Activated CD8-positive, alpha-beta T cell treated with anti-CD3 and anti-CD28 coated beads for 36 hours (primary cell): ENCODE measurements at regions not wholly inside any gene's neighbourhood (a gene's known extent, or its start where the extent isn't known, plus 50 kb on each side); places are given as distances from the start of the nearest gene placed in this dataset. TPM values are rescaled to one million over a fixed set of nuclear protein-coding genes. Genes with fewer than 3 reads are reported as not detected.

ENCODE experiments used
- ATAC-seq: fragments of 200-7000 bp; cut with Tn5 transposase; one replicate; pipeline ENCODE4 v1.10.0; 2021; ENCODE audit warnings: mild to moderate bottlenecking, moderate library complexity
- CTCF ChIA-PET: fragments of 350-600 bp; sonication (Branson Sonifier 250); formaldehyde crosslinking; loops from one replicate; lab custom pipeline; 2021; ENCODE audit warnings: antibody characterized with exemption; lab: Charles Lee
- POLR2A ChIA-PET: fragments of 350-600 bp; sonication (Branson Sonifier 250); formaldehyde crosslinking; loops from one replicate; lab custom pipeline; 2021; ENCODE audit warnings: antibody characterized with exemption; lab: Charles Lee
- DNase-seq: peaks from one replicate; pipeline ENCODE4 v3.0.0-alpha.2; 2020
- H3K27ac Mint-ChIP-seq: one replicate; pipeline ENCODE4 v1.8.0; 2021; ENCODE audit warnings: mild to moderate bottlenecking, mixed read lengths
- H3K27me3 Mint-ChIP-seq: one replicate; pipeline ENCODE4 v1.8.0; 2021; ENCODE audit warnings: mixed read lengths
- H3K36me3 Mint-ChIP-seq: one replicate; pipeline ENCODE4 v1.8.0; 2021; ENCODE audit warnings: low read depth, mixed read lengths
- H3K4me1 Mint-ChIP-seq: one replicate; pipeline ENCODE4 v1.8.0; 2021; ENCODE audit warnings: low read depth, mixed read lengths
- H3K4me3 Mint-ChIP-seq: one replicate; pipeline ENCODE4 v1.8.0; 2021; ENCODE audit warnings: mild to moderate bottlenecking, moderate library complexity, mixed read lengths
- H3K9me3 Mint-ChIP-seq: one replicate; pipeline ENCODE4 v1.8.0; 2021; ENCODE audit warnings: mixed read lengths
- intact Hi-C: fragments of 100-400 bp; cut with micrococcal nuclease; formaldehyde crosslinking; loops from one replicate; pipeline ENCODE4 v1.10.0; 2022
- microRNA-seq: library from miRNA; unstranded; fragments of <30 nt; microRNA quantifications from one replicate; pipeline ENCODE4 v1.2.0, GENCODE V29; 2022; ENCODE audit warnings: borderline microRNAs expressed, borderline replicate concordance
- TF ChIP-seq, protein P1 (sequence below): fragments of 200-600 bp; IDR thresholded peaks from one replicate; pipeline ENCODE4 v1.8.0; 2022; ENCODE audit warnings: antibody characterized with exemption, mild to moderate bottlenecking

DNA sequence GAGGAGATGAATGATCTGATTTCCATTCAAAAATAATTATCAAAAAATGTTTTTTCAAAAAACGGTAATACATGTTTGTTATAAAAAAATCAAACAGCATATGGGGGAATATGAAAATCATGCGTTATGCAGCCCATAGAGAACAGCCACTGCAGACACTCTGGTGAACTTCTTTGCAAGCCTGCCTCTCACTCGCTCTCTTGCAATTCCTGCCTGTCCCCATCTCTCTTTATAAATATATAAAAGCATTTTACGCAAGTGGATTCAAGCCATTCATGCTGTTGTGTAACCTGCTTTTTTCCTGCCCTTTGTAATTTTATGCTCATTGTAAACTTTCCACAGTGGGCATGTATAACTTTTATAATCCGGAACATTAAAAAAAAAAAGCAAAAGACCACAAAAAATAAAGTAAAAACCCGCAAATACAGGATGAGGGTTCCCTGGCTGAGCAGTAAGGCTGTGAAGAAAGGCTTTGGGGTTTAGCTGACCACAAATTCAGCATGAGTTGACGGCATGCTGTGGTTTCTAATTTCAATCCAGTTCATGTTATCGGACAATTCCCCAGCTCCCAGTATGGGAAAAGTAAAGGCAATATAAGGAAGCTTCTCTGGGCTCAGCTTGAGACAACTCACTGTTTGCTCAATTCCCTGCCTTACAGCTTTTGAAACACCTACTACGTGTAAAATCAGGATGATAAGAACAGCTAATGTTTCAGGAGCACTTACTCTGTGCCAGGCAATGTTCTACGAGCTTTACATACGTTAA is 52.8 kb upstream of the ZBTB40 start:
- intact Hi-C loops: no loop called here
- H3K27ac Mint-ChIP-seq: no peak overlapping the region
- no peaks in the 10 kb centered on the region for H3K9me3 Mint-ChIP-seq
- TF ChIP-seq, protein P1, sequence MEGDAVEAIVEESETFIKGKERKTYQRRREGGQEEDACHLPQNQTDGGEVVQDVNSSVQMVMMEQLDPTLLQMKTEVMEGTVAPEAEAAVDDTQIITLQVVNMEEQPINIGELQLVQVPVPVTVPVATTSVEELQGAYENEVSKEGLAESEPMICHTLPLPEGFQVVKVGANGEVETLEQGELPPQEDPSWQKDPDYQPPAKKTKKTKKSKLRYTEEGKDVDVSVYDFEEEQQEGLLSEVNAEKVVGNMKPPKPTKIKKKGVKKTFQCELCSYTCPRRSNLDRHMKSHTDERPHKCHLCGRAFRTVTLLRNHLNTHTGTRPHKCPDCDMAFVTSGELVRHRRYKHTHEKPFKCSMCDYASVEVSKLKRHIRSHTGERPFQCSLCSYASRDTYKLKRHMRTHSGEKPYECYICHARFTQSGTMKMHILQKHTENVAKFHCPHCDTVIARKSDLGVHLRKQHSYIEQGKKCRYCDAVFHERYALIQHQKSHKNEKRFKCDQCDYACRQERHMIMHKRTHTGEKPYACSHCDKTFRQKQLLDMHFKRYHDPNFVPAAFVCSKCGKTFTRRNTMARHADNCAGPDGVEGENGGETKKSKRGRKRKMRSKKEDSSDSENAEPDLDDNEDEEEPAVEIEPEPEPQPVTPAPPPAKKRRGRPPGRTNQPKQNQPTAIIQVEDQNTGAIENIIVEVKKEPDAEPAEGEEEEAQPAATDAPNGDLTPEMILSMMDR: no peak
- DNase-seq (no peak), ATAC-seq (no peak)
- peaks cover 61% of the 10 kb centered on the region for H3K27me3 Mint-ChIP-seq
- peaks cover 18% of the 10 kb centered on the region for H3K4me1 Mint-ChIP-seq
- CTCF ChIA-PET: interaction anchor here (1.3 kb wide), 1 partner anchor 17 kb away, joined by 4 read pairs; no protein-coding TSS in a partner anchor
- H3K36me3 Mint-ChIP-seq: no peaks in the 10 kb centered on the region
- POLR2A ChIA-PET: interaction anchor here (0.6 to 1.4 kb wide), 3 partner anchors 11 to 45 kb away, joined by 3 read pairs; no protein-coding TSS in a partner anchor
- H3K4me3 Mint-ChIP-seq: no peak overlapping the region

DNA sequence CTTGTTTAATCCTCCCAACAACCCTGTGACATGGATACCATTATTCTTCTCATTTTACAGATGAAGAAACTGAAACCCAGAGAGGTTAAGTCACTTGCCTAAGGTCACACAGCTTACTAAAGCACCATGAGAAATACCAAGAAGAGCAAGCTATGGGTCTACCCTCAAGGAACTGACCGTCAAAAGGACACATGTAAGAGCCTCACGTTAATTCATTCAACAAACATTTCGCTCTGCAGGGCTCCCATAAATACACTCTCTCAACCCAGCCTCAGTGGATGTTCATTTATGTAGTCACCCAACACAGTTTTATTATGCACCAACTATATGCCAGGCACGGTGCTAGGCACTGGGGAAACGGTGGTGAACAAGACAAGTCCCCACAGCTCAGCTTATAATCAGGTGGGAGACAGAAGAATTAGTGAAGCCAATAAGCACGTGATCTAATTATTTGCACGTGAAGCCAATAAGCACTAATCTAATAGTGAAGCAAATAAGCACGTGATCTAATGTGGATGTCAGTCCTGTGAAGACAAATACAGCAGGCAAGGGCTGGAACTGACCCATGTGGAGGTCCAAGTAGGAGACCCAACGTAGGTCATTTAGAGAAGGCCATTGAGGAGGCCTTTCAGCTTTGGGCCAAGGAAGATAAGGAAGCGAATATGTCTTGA is 52.1 kb upstream of the ZBTB40 start:
- peaks cover 64% of the 10 kb centered on the region for H3K27me3 Mint-ChIP-seq
- TF ChIP-seq, protein P1: no peak
- H3K4me1 Mint-ChIP-seq: peaks cover 18% of the 10 kb centered on the region
- DNase-seq: no peak
- H3K36me3 Mint-ChIP-seq: no peaks in the 10 kb centered on the region
- no peak for ATAC-seq
- ChIA-PET POLR2A (interaction anchor here (0.6 to 1.4 kb wide), 3 partner anchors 11 to 289 kb away, joined by 3 read pairs; no protein-coding TSS in a partner anchor), CTCF (interaction anchor here (1.3 kb wide), 1 partner anchor 17 kb away, joined by 4 read pairs; no protein-coding TSS in a partner anchor)
- no peak overlapping the region for H3K4me3 Mint-ChIP-seq
- H3K27ac Mint-ChIP-seq: no peak overlapping the region
- intact Hi-C loops: no loop called here
- no peaks in the 10 kb centered on the region for H3K9me3 Mint-ChIP-seq

Small RNA genes lying in the stretch of these regions (microRNA-seq; reads per million reads assigned to microRNA genes)
- not detected for gene MIR4418
